ENCODE measurements at regions not wholly inside any gene's neighbourhood (a gene's known extent, or its start where the extent isn't known, plus 50 kb on each side); places are given as distances from the start of the nearest gene placed in this dataset.

- no peaks in the 10 kb centered on the region for H3K27me3 ChIP-seq (ENCODE audit: control insufficient read depth in 2 of 2, insufficient read depth in 2 of 2, low read length in 2 of 2)
- no peaks in the 10 kb centered on the region for H3K36me3 ChIP-seq (ENCODE audit: control insufficient read depth in 2 of 2, extremely low read depth in 1 of 2, insufficient read depth in 2 of 2, low read length in 2 of 2)
- ChIA-PET CTCF (no interaction called here), POLR2A (no interaction called here)
- FAIRE-seq (no peak), DNase-seq (ENCODE audit: low read depth, low spot score) (no peak)
- no TSS peak for BruUV-seq (replicated peaks)
- H3K4me3 ChIP-seq (replicated peaks in 1 of 3; ENCODE audit: insufficient read depth in 1 of 3, low read depth in 1 of 3, low read length in 3 of 3) = no peak overlapping the region
- H3K9me1 ChIP-seq (replicated peaks; ENCODE audit: control insufficient read depth, extremely low read depth, insufficient read depth, low read length) = no peaks in the 10 kb centered on the region
- H4K20me1 ChIP-seq (replicated peaks; ENCODE audit: control insufficient read depth, extremely low read depth, insufficient read depth, low read length) = no peaks in the 10 kb centered on the region
- dilution Hi-C loops (cut with MboI; ENCODE audit: extremely low pct_ligation_motif_present, low sequenced_read_pairs) = no loop called here
- H3K27ac ChIP-seq (ENCODE audit: insufficient read depth, low read depth, low read length) = no peak overlapping the region
- no peak overlapping the region for H3K9ac ChIP-seq (replicated peaks; ENCODE audit: extremely low read depth, insufficient read depth, low read length)
- no peak overlapping the region for H2AFZ ChIP-seq (ENCODE audit: low read depth, low read length)
- H3K79me2 ChIP-seq (ENCODE audit: control insufficient read depth, insufficient read depth, low read length) = no peaks in the 10 kb centered on the region
- intact Hi-C loops (cut with micrococcal nuclease) = no loop called here
- no peaks in the 10 kb centered on the region for H3K4me1 ChIP-seq (ENCODE audit: control insufficient read depth, extremely low read depth, insufficient read depth, low read length)
- no peak overlapping the region for H3K4me2 ChIP-seq (ENCODE audit: insufficient read depth, low read length)
- TF ChIP-seq POLR2AphosphoS5 (IDR thresholded peaks at IDR 0.05; ENCODE audit: insufficient read depth, low read depth, low read length) = no peak
- TF ChIP-seq MAX (IDR thresholded peaks at IDR 0.05; ENCODE audit: insufficient read depth, insufficient read length) = no peak
- no peak for TF ChIP-seq JUN (IDR thresholded peaks at IDR 0.05; ENCODE audit: borderline replicate concordance, insufficient read depth, insufficient read length, low read depth)
- TF ChIP-seq CTCF (IDR thresholded peaks at IDR 0.05; ENCODE audit: extremely low read depth in 1 of 2, insufficient read depth in 1 of 2, low read depth in 1 of 2, low read length in 2 of 2) = no peak
- no peaks in the 10 kb centered on the region for H3K9me3 ChIP-seq (replicated peaks; ENCODE audit: control insufficient read depth, insufficient read depth, low read length)
Observed at GRCh38 chr5:74562122-74562521, 78.4 kb downstream of the ENC1 start.

- POLR2A ChIA-PET = no interaction called here
- Histone ChIP-seq H2AFZ (ENCODE audit: low read depth, low read length) (no peak overlapping the region), H3K79me2 (ENCODE audit: control insufficient read depth, insufficient read depth, low read length) (no peaks in the 10 kb centered on the region), H3K4me2 (ENCODE audit: insufficient read depth, low read length) (no peak overlapping the region), H3K27ac (ENCODE audit: insufficient read depth, low read depth, low read length) (no peak overlapping the region), H3K36me3 (ENCODE audit: control insufficient read depth in 2 of 2, extremely low read depth in 1 of 2, insufficient read depth in 2 of 2, low read length in 2 of 2) (no peaks in the 10 kb centered on the region), H3K4me3 (replicated peaks in 1 of 3; ENCODE audit: insufficient read depth in 1 of 3, low read depth in 1 of 3, low read length in 3 of 3) (no peak overlapping the region), H3K9ac (replicated peaks; ENCODE audit: extremely low read depth, insufficient read depth, low read length) (no peak overlapping the region), H3K9me3 (replicated peaks; ENCODE audit: control insufficient read depth, insufficient read depth, low read length) (no peaks in the 10 kb centered on the region), H4K20me1 (replicated peaks; ENCODE audit: control insufficient read depth, extremely low read depth, insufficient read depth, low read length) (no peaks in the 10 kb centered on the region), H3K9me1 (replicated peaks; ENCODE audit: control insufficient read depth, extremely low read depth, insufficient read depth, low read length) (no peaks in the 10 kb centered on the region), H3K27me3 (ENCODE audit: control insufficient read depth in 2 of 2, insufficient read depth in 2 of 2, low read length in 2 of 2) (no peaks in the 10 kb centered on the region), H3K4me1 (ENCODE audit: control insufficient read depth, extremely low read depth, insufficient read depth, low read length) (no peaks in the 10 kb centered on the region)
- dilution Hi-C loops (cut with MboI; ENCODE audit: extremely low pct_ligation_motif_present, low sequenced_read_pairs) = no loop called here
- no peak for FAIRE-seq
- intact Hi-C loops (cut with micrococcal nuclease) = no loop called here
- TF ChIP-seq GATA2 (IDR thresholded peaks at IDR 0.05; ENCODE audit: insufficient read depth, insufficient read length, low read depth, low read length) = no peak
- TF ChIP-seq FOS (IDR thresholded peaks at IDR 0.05; ENCODE audit: borderline replicate concordance, insufficient read depth, low read length) = no peak
- TF ChIP-seq EZH2 (IDR thresholded peaks at IDR 0.05; ENCODE audit: borderline replicate concordance, low read depth, low read length, severe bottlenecking) = no peak
- no peak for TF ChIP-seq MAX (IDR thresholded peaks at IDR 0.05; ENCODE audit: insufficient read depth, insufficient read length)
- no peak for TF ChIP-seq JUN (IDR thresholded peaks at IDR 0.05; ENCODE audit: borderline replicate concordance, insufficient read depth, insufficient read length, low read depth)
- TF ChIP-seq POLR2A (IDR thresholded peaks at IDR 0.05; ENCODE audit: low read depth, low read length) = no peak
- no peak for TF ChIP-seq MYC (IDR thresholded peaks at IDR 0.05; ENCODE audit: low read depth, low read length)
- TF ChIP-seq POLR2AphosphoS5 (IDR thresholded peaks at IDR 0.05; ENCODE audit: insufficient read depth, low read depth, low read length) = no peak
- no peak for TF ChIP-seq CTCF (IDR thresholded peaks at IDR 0.05; ENCODE audit: extremely low read depth in 1 of 2, insufficient read depth in 1 of 2, low read depth in 1 of 2, low read length in 2 of 2)
- BruUV-seq (replicated peaks) = no TSS peak
- CTCF ChIA-PET = no interaction called here
- DNase-seq (ENCODE audit: low read depth, low spot score) = no peak
Observed at GRCh38 chr5:74560245-74560644, 80.3 kb downstream of the ENC1 start.

Data from endothelial cell of umbilical vein (primary cell).